Neutrophil (primary cell): ENCODE measurements at regions not wholly inside any gene's neighbourhood (a gene's known extent, or its start where the extent isn't known, plus 50 kb on each side); places are given as distances from the start of the nearest gene placed in this dataset.

Experiments used
- H3K27ac ChIP-seq: fragments of 200-600 bp; sonication (generic); 2 replicates; pipeline ENCODE4 v1.5.1; 2016; ENCODE audit warnings: mild to moderate bottlenecking, moderate library complexity
- H3K27me3 ChIP-seq: fragments of 200-600 bp; sonication (generic); 2 replicates; pipeline ENCODE4 v1.6.0; 2016; ENCODE audit warnings: mild to moderate bottlenecking
- H3K36me3 ChIP-seq: fragments of 200-600 bp; sonication (generic); 2 replicates; pipeline ENCODE4 v1.5.1; 2017
- H3K4me1 ChIP-seq, 2 experiments: fragments of 200-600 bp in 1 of 2; sonication (generic) in 1 of 2; 1 replicate in 1 of 2; 2 replicates in 1 of 2; pipeline versions ENCODE4 v1.5.1 to v1.6.1; 2013 to 2016; ENCODE audit warnings: low read depth in 1 of 2, low read length in 1 of 2, mild to moderate bottlenecking in 1 of 2, moderate library complexity in 1 of 2; ENCODE audit not compliant: control insufficient read depth in 1 of 2, insufficient read depth in 1 of 2
- H3K4me3 ChIP-seq, 2 experiments: fragments of 200-600 bp in 1 of 2; sonication (generic) in 1 of 2; 1 replicate in 1 of 2; 2 replicates in 1 of 2; pipeline ENCODE4 v1.5.1; 2013 to 2016; ENCODE audit warnings: low read depth in 1 of 2, low read length in 1 of 2, mild to moderate bottlenecking in 1 of 2, moderate library complexity in 1 of 2
- H3K9me3 ChIP-seq: fragments of 200-600 bp; sonication (generic); 2 replicates; pipeline ENCODE4 v1.5.1; 2016
- TF ChIP-seq, protein P1 (sequence below): fragments of 200-600 bp; sonication (generic); IDR thresholded peaks from 2 replicates; pipeline ENCODE4 v1.5.1; 2016; ENCODE audit warnings: antibody characterized with exemption

DNA sequence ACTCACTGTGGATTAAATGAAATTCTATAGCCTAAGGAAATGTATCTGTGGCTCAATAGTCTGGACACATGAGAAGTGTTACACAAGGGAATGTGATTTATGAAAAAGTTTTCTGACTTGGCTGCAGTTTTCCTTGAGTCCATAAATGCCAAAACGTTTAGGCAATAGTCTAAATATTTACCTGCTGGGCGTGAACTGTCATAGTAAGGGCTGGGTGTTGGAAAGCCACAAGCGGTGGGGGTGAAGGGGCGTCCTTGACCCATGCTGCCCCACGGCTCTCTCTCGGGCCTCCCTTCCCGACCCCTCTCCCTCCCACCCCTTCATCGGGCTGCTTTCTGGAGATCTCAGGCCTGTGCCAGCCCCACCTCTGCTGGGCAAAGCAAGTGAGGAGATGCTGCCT lies 223.7 kb downstream of the BUB3 start:
- TF ChIP-seq, protein P1, sequence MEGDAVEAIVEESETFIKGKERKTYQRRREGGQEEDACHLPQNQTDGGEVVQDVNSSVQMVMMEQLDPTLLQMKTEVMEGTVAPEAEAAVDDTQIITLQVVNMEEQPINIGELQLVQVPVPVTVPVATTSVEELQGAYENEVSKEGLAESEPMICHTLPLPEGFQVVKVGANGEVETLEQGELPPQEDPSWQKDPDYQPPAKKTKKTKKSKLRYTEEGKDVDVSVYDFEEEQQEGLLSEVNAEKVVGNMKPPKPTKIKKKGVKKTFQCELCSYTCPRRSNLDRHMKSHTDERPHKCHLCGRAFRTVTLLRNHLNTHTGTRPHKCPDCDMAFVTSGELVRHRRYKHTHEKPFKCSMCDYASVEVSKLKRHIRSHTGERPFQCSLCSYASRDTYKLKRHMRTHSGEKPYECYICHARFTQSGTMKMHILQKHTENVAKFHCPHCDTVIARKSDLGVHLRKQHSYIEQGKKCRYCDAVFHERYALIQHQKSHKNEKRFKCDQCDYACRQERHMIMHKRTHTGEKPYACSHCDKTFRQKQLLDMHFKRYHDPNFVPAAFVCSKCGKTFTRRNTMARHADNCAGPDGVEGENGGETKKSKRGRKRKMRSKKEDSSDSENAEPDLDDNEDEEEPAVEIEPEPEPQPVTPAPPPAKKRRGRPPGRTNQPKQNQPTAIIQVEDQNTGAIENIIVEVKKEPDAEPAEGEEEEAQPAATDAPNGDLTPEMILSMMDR, result no peak

DNA sequence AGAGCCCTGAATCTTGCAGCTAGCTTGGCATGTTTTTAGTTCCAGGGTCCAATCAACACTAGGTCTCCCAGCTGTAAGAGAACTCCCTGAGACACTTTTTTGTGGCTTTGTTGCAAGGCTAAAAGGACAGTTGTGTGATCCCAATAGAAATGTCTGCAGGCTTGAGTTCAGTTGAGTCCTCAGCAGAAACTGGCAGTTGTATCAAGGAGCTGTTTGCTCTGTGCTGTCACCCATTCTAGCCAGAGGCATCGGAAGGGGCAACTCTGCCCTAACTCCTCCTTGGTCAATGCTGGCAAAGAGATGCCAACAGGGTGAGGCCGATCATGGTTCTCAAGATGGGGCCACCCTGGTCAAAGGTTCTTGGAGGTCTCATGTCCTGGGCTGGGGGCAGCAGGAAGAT lies 224.1 kb downstream of the BUB3 start:
- Histone ChIP-seq H3K4me3 (no peak overlapping the region), H3K9me3 (no peaks in the 10 kb centered on the region), H3K4me1 (no peaks in the 10 kb centered on the region), H3K27me3 (peaks cover 26% of the 10 kb centered on the region), H3K27ac (no peak overlapping the region), H3K36me3 (no peaks in the 10 kb centered on the region)
- TF ChIP-seq, protein P1, result no peak

More for the DNA sequence above, 223.7 kb downstream of the BUB3 start:
- peaks cover 24% of the 10 kb centered on the region for H3K27me3 ChIP-seq
- H3K4me3 ChIP-seq, result no peak overlapping the region
- no peaks in the 10 kb centered on the region for H3K4me1 ChIP-seq
- no peaks in the 10 kb centered on the region for H3K9me3 ChIP-seq
- H3K36me3 ChIP-seq, result no peaks in the 10 kb centered on the region
- H3K27ac ChIP-seq, result no peak overlapping the region

DNA sequence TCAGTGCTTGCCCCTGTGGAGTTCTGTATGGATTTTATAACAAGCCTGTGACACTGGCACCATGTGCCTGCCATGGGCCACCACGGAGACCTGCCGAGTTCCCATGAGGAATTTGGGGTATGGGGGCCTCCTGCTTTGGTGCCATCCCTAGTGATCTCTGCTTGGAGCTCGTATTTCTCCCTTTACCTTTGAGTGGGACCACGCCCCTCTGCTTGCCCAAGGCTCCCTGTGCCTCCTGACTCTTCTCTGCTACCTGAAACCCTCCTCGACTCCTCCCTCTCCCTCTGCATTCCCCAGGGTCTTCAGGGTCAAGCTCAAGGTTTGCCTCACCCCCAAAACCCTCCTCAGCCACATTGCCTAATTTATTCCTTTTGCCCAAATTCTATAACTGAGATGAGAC lies 225.0 kb downstream of the BUB3 start:
- Histone ChIP-seq H3K27ac (no peak overlapping the region), H3K4me3 (no peak overlapping the region), H3K36me3 (no peaks in the 10 kb centered on the region), H3K4me1 (no peaks in the 10 kb centered on the region), H3K9me3 (no peaks in the 10 kb centered on the region), H3K27me3 (peaks cover 30% of the 10 kb centered on the region)
- TF ChIP-seq, protein P1, result no peak

DNA sequence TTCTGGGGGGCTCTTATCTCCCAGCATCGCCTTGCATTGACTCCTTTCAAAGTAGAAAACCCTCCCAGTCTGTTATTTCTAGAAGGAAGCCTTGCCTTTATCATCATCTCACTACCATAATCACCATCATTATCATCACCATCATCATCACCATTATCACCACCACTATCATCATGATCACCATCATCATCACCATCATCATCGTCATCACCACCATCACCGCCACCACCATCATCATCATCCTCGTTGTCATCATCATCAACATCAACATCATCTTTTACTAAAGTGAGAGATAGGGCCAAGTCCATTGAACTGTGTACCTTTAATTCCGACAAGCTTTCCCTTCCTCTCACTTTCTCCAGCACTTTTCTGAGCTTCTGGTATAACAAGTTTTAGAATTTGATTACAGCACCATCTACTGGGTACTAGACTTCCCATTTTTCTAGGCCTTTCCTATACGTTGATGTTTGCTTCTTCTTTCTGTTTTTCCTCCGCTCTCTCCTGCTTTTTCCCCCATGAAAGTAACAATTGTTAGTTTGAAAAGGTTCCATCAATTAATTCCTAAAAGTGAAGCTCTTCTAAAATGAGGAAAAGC lies 226.4 kb downstream of the BUB3 start:
- H3K4me1 ChIP-seq, result no peaks in the 10 kb centered on the region
- H3K4me3 ChIP-seq, result no peak overlapping the region
- H3K27ac ChIP-seq, result no peak overlapping the region
- TF ChIP-seq, protein P1, result no peak
- H3K9me3 ChIP-seq, result no peaks in the 10 kb centered on the region
- peaks cover 36% of the 10 kb centered on the region for H3K27me3 ChIP-seq
- H3K36me3 ChIP-seq, result no peaks in the 10 kb centered on the region

DNA sequence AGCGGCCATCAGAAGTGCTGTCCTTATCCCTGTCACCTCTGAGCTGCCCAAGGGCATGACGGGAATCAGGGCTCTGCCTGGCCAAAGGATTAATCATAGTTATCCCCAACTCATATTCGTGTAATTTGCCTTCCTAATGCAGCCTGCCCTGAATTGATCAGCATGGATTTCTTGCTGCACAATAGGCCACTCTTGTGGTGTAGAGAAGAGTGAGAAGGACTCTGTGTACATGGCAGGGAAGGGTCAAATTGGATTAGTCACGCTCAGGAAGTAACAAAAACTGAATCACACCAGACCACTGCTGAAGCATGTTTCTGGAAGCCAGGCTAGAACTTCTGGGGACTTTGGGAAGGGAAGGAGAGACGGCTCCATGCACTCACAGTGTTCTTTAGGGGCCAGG lies 227.0 kb downstream of the BUB3 start:
- peaks cover 36% of the 10 kb centered on the region for H3K27me3 ChIP-seq
- H3K9me3 ChIP-seq, result no peaks in the 10 kb centered on the region
- no peak overlapping the region for H3K4me3 ChIP-seq
- H3K27ac ChIP-seq, result no peak overlapping the region
- TF ChIP-seq, protein P1, result no peak
- no peaks in the 10 kb centered on the region for H3K4me1 ChIP-seq
- no peaks in the 10 kb centered on the region for H3K36me3 ChIP-seq
